Stimulated activated CD4-positive, alpha-beta T cell treated with anti-CD3 and anti-CD28 coated beads, TNF-alpha, amount 100 ng/mL, for 1 hour (primary cell): ENCODE measurements at regions not wholly inside any gene's neighbourhood (a gene's known extent, or its start where the extent isn't known, plus 50 kb on each side); places are given as distances from the start of the nearest gene placed in this dataset.

ENCODE experiments used
- DNase-seq, 3 donors: peaks; one replicate each; pipeline ENCODE4 v3.0.0-alpha.2; 2020; ENCODE audit warnings: low read depth in 3 of 3, low spot score in 1 of 3

GRCh38 chr5:61896811-61897210, 409.2 kb upstream of the KIF2A start:
- DNase-seq, result no peak

GRCh38 chr5:61897251-61897650, 408.8 kb upstream of the KIF2A start:
- no peak for DNase-seq

DNA sequence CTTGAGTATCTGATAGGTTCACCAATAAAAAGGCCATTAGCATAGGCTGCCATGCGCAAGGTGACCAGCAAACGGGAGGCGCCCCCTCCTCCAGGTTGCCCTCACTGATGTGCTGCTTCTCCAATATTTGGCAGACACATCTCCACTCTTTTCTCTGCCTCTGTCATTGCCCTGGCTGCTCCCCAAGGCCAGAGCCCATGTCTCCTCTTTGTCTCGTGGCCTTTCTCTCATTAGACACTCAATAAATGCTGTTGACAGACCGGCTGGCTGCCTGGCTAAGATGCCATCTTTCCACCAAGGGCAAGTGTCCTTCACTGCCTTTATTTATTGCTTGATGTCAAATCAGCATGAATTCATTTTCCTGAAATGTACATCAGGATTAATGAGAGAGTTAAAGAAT, 404.0 kb upstream of the KIF2A start:
- no peak for DNase-seq

DNA sequence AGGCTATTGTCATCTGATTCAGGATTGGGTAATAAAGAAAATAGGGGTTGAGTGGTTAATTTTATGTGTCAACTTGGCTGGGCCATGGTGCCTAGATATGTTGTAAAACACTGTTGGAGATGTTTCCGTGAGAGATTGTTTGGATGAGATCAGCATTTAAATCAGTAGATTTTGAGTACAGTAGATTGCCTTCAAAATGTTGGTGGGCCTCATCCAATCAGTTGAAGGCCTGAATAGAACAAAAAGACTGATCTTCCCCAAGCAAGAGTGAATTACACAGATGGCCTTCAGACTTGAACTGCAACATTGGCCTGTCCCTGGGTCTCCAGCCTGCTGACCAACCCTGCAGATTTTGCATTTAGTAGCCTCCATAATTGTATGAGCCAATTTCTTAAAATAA, 401.3 kb upstream of the KIF2A start:
- no peak for DNase-seq

DNA sequence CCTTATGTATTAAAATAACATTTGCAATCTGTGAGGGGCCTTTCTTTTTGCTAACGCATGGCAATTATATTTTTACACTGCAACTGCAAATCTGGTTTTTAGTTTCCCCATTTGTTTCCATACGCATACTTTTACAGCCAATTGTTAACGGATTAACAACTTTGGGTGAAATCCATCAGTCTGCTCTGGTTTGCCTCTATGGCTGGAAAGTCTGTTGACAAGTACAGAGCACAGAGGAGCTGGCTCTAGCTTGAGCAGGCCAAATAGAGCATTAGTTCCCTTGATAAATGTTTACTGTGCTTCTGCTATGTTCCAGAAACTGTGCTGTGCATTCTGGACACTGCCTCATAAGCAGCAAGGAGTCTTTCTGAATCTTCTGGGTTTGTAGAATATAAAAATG, 400.4 kb upstream of the KIF2A start:
- no peak for DNase-seq

DNA sequence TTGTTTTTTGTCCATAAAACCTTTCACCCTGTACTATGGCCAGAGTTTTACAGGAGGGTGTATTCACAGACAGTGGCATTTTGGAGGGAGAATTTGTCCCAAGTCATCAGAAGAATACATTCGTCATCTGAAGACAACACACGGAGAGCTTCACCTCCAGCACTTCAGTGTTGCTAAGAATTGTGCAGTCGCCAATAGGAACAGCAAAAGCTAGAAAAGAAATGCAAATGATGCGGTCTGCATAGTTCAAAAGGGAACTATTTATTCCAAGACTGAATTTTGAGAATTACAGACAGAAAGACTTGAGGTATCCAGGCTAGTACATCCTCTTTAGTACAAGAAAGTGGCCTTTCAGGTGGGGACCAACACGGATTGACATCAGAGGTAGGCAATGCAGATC, 399.2 kb upstream of the KIF2A start:
- DNase-seq, result no peak

DNA sequence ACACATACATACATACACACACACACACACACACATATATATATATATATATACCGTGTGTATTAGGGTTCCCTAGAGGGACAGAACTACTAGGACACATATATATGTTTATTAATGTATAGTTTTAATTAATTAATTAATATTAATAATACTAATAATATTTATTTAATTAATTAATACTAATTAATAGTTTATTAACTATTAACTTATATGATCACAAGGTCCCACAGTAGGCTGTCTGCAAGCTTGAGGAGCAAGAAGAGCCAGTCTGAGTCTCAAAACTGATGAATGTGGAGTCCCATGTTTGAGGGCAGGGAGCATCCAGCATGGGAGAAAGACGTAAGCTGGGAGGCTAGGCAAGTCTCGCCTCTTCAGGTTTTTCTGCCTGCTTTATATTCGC, 398.0 kb upstream of the KIF2A start:
- DNase-seq, result no peak

GRCh38 chr5:61910771-61911170, 395.2 kb upstream of the KIF2A start:
- DNase-seq, result no peak

- DNase-seq, result no peak
These were observed 393.4 kb upstream of the KIF2A start for GRCh38 chr5:61912559-61912958.

GRCh38 chr5:61915646-61916045, 390.4 kb upstream of the KIF2A start:
- DNase-seq, result no peak

- DNase-seq, result no peak
These were observed 389.1 kb upstream of the KIF2A start for GRCh38 chr5:61916621-61917620.

GRCh38 chr5:61918611-61919010, 387.4 kb upstream of the KIF2A start:
- DNase-seq, result no peak

DNA sequence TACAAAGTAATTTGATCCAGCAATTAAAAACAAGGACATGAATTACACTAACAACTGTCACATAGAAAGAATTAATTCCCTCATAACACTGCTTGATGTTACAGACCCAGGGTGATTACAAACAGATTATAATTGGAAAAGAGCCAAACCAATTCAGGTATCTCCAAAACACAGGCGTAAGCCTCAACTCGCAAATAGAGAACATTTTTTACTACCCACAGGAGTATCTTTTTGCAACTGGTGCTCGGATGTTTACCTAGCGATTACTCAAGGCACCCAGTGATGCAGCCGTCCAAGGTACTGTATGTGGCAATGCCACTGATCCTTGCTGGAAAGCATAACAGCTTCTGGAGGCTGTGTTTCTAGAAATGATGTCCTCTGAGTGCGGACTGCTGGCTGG, 386.1 kb upstream of the KIF2A start:
- DNase-seq, result no peak

GRCh38 chr5:61924251-61924650, 381.8 kb upstream of the KIF2A start:
- no peak for DNase-seq

- DNase-seq, result no peak
These were observed 379.1 kb upstream of the KIF2A start for GRCh38 chr5:61926911-61927310.

DNA sequence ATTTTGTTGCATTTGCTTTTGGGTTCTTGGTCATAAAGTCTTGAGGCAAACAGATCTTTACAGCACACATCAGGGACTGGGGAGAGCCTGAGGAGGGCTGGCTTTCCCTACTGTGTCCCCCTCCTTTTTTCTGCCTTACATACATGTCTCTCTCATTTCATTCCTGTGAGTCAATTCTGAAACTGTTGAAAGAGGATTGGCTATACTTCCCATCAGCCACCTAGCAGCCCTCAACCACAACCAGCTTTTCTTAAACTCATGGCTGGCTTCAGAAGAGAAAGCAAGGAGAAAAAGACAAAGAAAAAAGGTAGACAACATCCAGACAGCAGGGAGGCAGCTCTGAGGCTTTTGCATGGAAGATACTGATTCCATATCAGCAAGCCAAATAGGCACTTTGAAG, 374.8 kb upstream of the KIF2A start:
- no peak for DNase-seq

DNA sequence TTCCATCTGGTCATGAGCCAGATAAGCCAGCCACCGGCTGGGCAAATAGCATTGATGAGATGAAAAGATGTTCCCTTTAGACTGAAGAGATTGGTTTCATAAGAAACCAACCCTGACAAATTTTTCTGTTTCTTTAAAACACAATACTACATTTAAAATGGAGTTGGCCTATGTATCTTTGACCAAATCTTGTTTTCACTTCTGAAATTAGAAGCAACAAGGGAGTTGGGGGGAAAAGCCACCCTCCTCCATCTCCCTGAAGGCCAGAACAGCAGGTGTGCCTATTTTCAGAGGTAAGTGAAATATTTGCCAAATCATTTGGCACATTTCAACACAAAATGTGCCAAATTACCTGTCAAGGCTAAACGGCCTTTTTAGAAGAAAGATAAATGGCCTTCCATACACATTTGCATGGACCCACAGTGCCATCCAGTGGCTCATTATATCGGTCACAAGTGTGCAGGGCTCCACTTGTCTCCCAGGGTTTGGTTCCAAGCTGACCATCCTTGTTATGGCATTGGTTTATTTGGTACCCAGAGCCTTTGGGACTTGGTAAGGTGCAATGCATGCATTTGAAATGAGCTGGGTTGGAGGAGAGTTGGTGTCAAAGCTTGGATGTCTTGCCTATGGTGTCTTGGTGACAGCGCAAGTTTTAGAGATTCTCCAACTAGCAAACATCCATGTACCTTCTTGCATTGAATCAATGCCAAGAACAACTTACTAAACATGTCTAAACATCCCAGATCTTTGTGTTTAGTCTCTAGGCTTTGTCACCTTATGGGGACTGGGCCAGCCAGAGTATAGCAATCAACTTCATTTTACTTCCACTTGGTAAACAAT, 372.0 kb upstream of the KIF2A start:
- no peak for DNase-seq

DNA sequence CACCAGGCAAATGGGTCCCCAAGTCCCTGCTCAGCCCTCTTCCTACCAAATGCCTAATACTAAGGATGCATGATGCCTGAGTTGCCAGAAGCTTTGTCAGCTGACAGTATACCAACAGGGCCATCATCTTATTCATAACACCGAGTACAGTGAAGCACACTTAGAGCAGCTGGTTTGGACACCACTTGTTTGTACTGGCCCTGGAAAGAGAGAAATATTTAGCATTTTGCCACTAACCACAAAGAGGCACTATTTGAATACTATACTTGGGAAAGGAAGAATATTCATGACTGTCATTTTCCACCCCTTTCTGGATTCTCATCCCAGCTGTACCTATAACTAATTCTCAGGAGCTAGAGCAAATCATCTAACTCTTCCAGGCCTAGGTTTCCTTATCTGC, 364.4 kb upstream of the KIF2A start:
- no peak for DNase-seq

- DNase-seq, result no peak
These were observed 363.4 kb upstream of the KIF2A start for GRCh38 chr5:61942462-61943049.

GRCh38 chr5:61943713-61944112, 362.3 kb upstream of the KIF2A start:
- no peak for DNase-seq

- DNase-seq, result no peak
These were observed 357.9 kb upstream of the KIF2A start for GRCh38 chr5:61948151-61948550.
